Left renal cortex interstitium (tissue), 4 donors: ENCODE measurements at regions not wholly inside any gene's neighbourhood (a gene's known extent, or its start where the extent isn't known, plus 50 kb on each side); places are given as distances from the start of the nearest gene placed in this dataset.

ENCODE experiments used
- DNase-seq, 4 donors: peaks; one replicate each; pipeline ENCODE4 v3.0.0-alpha.2; 2013; ENCODE audit warnings: low read depth in 4 of 4, low spot score in 2 of 4, missing footprints in 1 of 4

- peak in 3 of 4 donors; percentile 26 to 59 (median 28) for DNase-seq
These were observed 80.0 kb upstream of the EGLN3 start for GRCh38 chr14:34030864-34031263.

DNA sequence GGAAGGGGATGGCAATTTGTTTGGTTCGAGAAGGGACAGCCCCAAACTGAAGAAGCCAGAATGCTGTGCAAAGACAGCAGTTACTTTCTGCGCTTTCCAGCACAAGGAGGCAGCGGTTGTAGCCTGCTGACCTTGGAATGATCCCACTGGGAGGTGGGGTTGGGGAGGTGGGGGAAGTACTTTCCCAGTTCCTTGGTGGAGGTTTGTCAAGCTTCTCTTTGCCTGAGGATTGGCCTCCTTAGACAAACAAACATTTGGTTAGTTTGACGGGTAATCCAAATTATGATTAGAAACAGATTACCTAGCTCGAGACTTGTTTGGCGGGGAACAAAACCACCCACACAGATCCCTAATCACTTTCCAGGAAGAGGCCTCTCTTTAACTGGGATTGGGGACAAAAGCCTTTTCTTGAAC, 79.1 kb upstream of the EGLN3 start:
- no peak for DNase-seq

- no peak for DNase-seq
These were observed 77.2 kb upstream of the EGLN3 start for GRCh38 chr14:34027990-34028495.

DNA sequence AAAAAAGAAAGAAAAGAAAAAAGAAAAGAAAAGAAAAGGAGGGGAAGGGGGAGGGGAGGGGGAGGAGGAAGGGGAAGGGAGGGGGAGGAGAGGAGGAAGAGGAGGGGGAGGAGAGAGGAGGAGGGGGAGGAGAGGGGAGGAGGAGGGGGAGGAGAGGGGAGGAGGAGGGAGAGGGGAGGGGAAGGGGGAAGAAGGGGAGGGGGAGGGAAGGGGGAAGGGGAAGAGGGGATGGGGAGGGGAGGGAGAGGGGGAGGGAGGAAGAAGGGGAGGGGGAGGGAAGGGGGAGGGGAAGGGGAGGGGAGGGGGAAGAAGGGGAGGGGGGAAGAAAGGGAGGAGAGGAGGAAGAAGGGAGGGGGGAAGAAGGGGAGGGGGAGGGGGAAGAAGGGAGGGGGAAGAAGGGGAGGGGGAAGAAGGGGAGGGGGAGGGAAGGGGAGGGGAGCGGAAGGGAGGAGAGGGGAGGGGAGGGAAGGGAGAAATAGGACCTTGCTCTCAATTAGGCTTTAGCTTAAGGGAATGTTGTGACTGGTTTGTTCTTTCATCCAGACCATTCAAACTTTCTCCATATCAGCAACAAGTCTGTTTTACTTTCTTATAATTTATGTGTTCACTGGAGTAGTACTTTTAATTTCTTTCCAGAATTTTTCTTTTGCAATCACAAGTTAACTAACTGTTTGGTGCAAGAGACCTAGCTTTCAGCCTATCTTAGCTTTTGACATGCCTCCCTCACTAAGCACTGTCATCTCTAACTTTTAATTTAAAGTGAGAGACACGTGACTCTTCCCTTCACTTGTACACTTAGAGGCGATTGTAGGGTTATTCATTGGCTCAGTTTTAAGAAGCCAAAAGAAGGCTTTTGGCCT, 76.5 kb upstream of the EGLN3 start:
- no peak for DNase-seq

- DNase-seq: no peak
These were observed 74.6 kb upstream of the EGLN3 start for GRCh38 chr14:34025325-34026017.

DNA sequence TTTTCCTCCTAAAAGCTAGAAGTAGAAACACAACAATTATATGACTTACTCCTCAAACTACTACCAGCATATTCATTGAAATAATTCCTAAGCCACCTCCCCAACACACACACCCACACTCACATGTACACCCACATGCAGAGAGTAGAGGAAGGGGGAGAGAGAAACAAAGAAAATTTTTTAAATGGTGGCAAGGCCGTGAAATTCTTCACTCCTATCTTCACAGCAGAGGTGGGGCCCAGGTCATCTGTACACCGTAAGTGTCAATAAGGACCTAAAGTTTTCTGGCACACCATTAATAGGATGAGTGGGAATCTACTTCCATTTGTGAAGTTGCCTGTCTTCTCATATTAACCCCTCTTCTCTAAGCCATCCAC, 73.9 kb upstream of the EGLN3 start:
- no peak for DNase-seq

- DNase-seq: no peak
These were observed 73.2 kb upstream of the EGLN3 start for GRCh38 chr14:34023824-34024767.

- no peak for DNase-seq
These were observed 70.2 kb upstream of the EGLN3 start for GRCh38 chr14:34021096-34021495.

DNA sequence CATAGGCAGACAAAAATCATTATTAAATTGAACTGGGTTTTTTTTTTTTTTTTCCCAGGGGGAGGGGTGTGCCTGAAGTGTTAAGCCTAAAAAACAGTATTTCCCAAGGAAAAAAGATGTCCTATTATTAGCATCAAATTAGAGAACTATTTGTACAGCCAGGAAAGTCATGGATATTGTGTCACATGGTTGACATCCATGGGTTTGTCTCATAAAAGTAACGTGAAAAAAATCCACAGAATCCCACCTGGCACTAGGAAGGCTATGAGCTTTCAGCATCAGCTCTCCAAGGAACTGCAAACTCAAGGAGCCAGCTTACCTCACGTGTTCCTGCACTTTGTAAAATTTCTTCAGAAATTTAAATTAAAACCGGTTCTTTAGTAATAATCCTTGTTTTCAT, 69.1 kb upstream of the EGLN3 start:
- no peak for DNase-seq

DNA sequence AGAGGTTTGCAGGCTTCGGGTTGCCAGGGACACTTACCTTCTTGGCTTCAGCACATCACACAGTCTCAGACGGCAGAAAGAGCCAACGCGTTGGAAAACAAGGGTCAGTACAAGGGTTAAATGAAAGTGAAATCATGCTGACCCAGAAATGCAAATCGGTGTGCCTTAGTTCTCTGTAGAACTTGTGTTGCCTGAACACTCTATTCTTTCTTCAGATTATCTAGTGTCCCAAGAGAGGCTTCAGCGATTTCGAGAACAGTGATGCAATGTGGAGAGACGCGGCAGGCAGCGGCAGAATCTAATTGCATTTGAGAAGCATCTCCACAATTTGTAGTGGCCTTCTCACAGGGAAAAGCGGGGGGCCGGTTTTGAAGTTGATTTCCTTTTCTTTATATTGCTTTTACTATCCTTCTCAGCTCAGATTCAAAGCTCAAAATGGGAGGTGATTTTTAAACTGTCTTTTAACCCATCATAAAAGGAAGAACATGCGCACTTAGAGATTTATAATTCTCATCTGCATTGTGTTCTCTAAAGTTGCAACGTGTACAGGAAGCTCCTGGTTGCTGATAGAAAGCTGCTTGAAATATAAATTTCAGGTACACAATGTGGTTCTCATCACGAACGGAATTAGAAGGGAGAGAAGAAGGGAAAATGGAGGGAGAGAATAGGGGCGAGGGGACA, 67.8 kb upstream of the EGLN3 start:
- no peak for DNase-seq

GRCh38 chr14:34018125-34018524, 67.3 kb upstream of the EGLN3 start:
- DNase-seq: no peak

DNA sequence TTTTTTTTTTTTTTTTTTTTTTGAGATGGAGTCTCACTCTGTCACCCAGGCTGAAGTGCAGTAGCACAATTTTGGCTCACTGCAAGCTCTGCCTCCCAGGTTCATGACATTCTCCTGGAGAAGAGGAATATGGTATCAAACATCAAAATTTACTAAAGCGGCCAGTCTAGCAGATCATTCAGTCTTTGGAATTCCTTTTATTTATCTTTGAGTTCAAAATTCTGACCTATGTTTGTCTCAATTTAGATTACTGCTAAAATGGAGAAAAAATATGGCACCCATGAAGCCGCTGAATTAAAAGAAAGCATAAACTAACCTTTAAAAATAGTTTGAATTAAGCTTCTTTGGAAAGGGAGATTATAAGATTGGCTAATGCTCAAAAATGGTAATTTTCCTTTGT, 64.5 kb upstream of the EGLN3 start:
- DNase-seq: no peak

DNA sequence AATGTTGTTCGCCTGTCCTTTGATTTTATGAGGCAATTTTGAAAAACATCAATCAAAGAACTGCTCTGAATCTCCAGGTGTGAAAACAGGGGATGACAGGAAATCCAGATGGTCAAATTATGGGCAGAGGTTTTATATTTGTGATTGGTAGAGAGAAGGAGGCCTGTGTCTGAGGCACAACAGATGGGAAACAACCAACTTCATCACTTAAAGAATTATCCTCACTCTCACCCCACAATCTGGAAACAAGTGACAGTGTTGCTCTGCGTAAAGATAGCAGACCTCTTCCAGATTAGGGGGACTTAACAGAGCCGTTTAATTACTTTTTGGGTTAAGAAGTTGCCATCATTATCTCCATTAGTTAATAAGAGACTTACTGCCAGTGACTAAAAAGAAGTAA, 64.1 kb upstream of the EGLN3 start:
- DNase-seq: no peak

GRCh38 chr14:34013721-34014060, 62.8 kb upstream of the EGLN3 start:
- no peak for DNase-seq

GRCh38 chr14:34012978-34013720, 62.3 kb upstream of the EGLN3 start:
- DNase-seq: no peak

GRCh38 chr14:34012369-34012768, 61.5 kb upstream of the EGLN3 start:
- no peak for DNase-seq

DNA sequence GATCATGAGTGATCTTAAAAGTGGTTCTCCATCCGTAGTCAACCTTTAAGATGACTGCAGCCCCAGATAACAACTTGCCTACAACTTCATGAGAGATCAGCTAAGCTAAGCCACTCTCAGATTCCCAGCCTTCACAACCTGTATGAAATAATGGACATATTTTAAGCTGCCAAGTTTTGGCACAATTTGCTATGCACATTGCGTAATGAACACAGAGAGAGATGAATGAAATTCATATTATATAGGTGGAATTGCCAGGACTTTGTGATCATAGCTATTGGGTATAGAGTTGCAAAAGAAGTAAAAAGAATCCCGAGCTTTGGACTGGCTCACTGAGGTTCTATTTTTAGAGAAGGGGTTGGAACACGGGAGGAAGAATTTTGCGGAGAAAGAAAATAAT, 59.1 kb upstream of the EGLN3 start:
- no peak for DNase-seq

- no peak for DNase-seq
These were observed 57.0 kb upstream of the EGLN3 start for GRCh38 chr14:34007902-34008301.

DNA sequence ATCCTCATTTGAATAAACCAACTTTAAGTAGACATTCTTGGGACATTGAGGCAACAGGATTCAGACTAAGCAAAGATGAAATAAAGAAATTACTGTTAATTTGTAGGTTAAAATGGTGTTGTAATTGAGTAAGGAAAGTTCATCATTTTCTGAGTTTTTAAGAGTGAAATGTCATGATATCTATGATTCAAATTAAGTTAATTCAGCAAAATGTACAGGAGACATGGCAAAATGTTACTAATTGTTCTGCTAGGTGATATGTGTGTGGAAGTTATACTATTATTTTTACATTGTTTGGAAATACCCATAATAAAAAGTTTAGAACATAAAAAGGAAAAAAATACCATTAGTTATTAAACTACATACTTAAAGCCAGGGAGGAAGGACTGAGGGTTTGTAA, 55.0 kb upstream of the EGLN3 start:
- DNase-seq: no peak

DNA sequence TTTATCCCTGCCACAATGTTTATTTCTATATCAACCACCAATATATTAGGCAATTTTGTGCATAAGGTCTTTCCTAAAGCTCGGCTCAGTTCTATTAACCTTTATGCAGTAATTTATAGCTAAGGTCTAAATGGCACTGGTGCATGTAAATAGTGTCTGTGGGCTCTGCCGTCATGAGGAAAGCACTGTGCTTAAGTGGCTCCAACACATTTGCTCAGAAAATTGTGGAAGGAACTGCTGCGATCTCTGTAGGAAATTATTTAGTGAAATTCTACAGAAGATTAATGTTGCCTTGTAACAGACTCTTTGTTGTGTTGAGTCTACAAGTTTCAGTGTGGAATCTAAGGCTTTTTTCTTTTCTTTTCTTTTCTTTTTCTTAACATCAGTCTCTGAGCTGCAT, 54.0 kb upstream of the EGLN3 start:
- no peak for DNase-seq
